ENCODE measurements at regions not wholly inside any gene's neighbourhood (a gene's known extent, or its start where the extent isn't known, plus 50 kb on each side); places are given as distances from the start of the nearest gene placed in this dataset.

- no peak for DNase-seq
Observed at GRCh38 chr5:3393122-3393919, 202.3 kb upstream of the IRX1 start.

GRCh38 chr5:3392306-3392939, 203.2 kb upstream of the IRX1 start:
- DNase-seq = no peak

- no peak for DNase-seq
Observed at GRCh38 chr5:3391210-3391609, 204.4 kb upstream of the IRX1 start.

GRCh38 chr5:3389471-3390026, 206.1 kb upstream of the IRX1 start:
- no peak for DNase-seq

GRCh38 chr5:3386637-3387036, 209.0 kb upstream of the IRX1 start:
- no peak for DNase-seq

- DNase-seq = no peak
Observed at GRCh38 chr5:3385991-3386519, 209.6 kb upstream of the IRX1 start.

GRCh38 chr5:3384531-3384930, 211.1 kb upstream of the IRX1 start:
- DNase-seq = no peak

GRCh38 chr5:3382782-3383181, 212.8 kb upstream of the IRX1 start:
- DNase-seq = no peak

- DNase-seq = no peak
Observed at GRCh38 chr5:3382151-3382550, 213.5 kb upstream of the IRX1 start.

- no peak for DNase-seq
Observed at GRCh38 chr5:3381206-3381825, 214.3 kb upstream of the IRX1 start.

- no peak for DNase-seq
Observed at GRCh38 chr5:3380689-3381088, 214.9 kb upstream of the IRX1 start.

GRCh38 chr5:3377831-3378230, 217.8 kb upstream of the IRX1 start:
- DNase-seq = no peak

- DNase-seq = no peak
Observed at GRCh38 chr5:3377176-3377575, 218.5 kb upstream of the IRX1 start.

- no peak for DNase-seq
Observed at GRCh38 chr5:3376611-3377010, 219.0 kb upstream of the IRX1 start.

- DNase-seq = no peak
Observed at GRCh38 chr5:3375586-3376311, 219.9 kb upstream of the IRX1 start.

- DNase-seq = no peak
Observed at GRCh38 chr5:3373391-3373790, 222.2 kb upstream of the IRX1 start.

- DNase-seq = no peak
Observed at GRCh38 chr5:3372289-3372688, 223.3 kb upstream of the IRX1 start.

GRCh38 chr5:3365501-3366215, 230.0 kb upstream of the IRX1 start:
- no peak for DNase-seq

- DNase-seq = no peak
Observed at GRCh38 chr5:3364941-3365340, 230.7 kb upstream of the IRX1 start.

- DNase-seq = no peak
Observed at GRCh38 chr5:3364433-3364832, 231.2 kb upstream of the IRX1 start.

- no peak for DNase-seq
Observed at GRCh38 chr5:3362606-3362910, 233.1 kb upstream of the IRX1 start.

GRCh38 chr5:3361811-3362605, 233.6 kb upstream of the IRX1 start:
- DNase-seq = no peak

All from EL (cell line).